ENCODE measurements at regions not wholly inside any gene's neighbourhood (a gene's known extent, or its start where the extent isn't known, plus 50 kb on each side); places are given as distances from the start of the nearest gene placed in this dataset.

GRCh38 chr11:131234221-131234620 is 136.2 kb upstream of the NTM start:
- no peak for DNase-seq (ENCODE audit: low spot score)

DNA sequence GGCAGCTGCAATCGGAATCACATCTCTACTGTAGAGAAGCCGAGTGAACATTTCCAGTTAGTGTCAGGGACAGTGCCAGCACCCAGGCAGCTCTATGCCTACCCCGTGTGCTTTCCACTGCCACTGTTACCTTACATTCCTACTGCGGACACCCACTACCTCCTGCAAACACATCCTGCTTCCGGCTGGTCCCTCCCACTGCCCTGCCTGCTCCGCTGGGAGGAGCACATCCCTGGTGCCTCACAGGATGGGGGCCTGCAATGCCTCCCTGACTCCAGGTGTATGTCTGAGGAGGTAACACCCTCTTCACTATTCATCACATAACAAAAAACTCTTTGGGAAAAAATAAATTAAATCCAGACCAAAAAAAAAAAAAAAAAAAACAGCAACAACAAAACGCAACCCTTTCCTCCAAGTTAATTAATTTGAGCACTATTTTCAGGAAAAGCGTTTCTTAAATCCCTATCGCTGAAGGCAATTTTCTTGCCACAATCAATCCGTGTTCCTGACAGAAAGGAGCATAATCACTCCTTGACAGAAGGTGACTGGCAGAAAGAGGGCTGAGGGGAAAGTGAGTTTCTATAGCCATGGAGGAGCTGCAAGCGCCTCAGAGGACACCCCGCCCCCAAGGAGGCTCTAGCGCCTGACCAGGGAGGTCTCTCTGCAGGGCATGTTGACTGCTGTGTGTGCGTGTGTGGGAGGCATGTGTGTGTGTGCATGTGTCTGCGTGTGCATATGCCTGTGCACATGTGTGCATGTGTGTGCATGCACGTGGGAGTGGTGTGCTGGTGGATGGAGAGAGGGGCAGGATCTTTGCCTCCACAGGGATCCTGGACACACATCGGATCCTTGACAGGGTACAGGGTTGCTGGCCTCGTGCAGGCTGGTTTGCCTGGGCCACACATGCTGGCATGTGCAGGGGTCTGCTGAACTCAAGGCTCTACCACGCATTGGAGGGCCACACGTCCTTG is 134.8 kb upstream of the NTM start:
- DNase-seq (ENCODE audit: low spot score), result no peak

DNA sequence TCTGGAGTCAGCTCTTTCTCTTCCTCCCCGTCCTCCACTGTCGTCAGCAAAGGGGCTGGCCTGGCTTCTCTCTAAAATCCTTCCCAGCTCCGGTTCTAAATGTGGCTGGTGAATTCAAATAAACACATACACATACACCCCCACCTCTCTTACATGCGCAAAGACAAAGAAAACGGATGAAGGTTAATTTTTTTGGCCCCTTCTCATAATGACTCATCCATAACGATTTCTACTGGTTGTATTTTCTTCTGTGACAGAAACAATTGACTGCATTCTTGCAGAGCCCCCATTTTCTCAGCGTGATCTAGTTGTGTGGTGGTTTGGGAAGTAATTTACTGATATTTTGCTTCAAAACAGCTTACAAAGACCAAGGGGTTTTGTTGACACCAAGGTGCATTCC is 130.0 kb upstream of the NTM start:
- DNase-seq (ENCODE audit: low spot score), result no peak

DNA sequence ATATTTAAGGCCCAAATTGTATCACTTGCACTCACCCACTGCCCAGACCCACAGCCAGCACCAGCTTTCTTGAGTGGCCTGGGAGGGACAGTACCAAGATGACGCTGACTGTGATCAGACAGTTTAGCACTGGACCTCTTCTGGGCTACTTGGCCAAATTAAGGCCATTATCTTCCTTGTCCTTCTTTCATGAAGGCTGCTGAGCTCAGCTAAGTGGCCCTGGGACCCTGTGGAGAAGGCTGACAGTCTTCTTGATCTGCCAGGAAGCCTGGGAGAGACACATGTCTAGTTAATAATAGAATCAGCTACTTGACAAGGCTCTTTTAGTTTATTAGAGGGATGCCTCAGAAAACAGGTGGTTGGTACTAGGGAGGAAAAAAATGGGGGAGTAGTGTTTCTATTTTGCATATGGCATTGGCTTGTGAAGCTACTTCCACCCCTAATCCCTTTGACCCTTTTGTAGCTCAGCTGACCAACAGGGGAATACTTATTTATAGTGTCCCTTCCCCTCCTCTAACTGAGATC is 127.9 kb upstream of the NTM start:
- DNase-seq (ENCODE audit: low spot score), result no peak

- DNase-seq (ENCODE audit: low spot score), result no peak
Observed at GRCh38 chr11:131246156-131246555, 124.3 kb upstream of the NTM start.

DNA sequence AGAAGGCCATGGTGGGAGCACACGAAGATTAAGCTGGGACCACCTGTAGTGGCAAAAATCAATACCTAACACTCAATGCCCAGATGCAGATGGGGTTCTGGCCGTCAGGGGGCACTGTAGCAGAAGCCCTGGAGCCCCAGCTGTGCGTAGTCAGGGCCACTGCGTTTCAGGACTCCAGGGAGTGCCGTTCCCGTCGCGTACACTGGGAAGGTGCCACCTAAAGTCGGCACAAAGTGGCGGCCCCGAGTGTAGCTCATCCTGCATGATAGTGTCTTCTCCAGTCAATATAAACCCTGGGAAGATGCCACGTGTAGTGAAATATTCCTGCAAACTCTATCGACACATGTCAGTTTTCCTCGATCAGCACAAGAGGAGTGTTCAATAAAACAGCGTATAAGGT is 123.8 kb upstream of the NTM start:
- DNase-seq (ENCODE audit: low spot score), result peak; percentile 25

DNA sequence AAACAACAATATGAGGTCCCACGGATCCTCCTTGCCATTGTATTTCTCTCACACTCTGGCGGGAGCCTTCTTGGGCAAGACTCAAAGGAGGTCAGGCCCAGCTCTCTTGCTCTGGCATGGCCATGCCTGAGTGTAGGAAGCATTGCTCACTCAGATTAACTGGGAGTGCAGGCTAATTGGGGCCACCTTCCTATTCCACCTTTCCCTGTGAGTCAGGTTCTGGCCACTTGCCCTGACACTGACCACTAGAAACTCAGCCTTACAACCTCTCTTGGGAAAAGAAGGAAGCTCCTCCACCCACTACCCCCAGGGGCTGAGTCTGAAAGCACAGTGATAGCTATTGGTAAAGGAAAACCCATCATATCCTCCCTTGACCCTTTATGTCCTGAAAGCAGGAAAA is 121.8 kb upstream of the NTM start:
- DNase-seq (ENCODE audit: low spot score), result no peak

DNA sequence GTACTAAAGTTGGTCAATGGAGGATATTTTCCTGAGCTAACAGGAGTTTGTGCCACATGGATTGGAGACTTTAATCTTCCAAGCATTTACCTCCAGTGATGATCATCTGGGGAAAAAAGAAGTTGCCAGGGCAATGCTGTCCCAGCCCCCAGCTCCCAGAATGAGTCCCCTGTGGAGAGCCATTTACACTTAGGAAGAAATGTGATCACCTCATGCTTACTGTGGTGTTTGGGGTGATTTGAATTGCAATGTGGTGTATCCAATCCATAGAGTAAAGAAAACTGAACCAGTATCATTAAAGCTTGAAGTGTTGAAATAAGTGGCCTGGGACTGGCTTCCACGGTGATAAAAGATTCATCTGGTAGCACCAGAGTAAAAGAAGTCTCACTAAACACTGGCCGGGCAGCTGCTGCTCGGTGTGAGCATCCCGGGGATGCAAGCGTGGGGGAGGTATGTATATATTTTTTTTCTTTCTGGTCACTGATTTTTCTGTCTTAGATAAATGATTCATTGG is 117.2 kb upstream of the NTM start:
- DNase-seq (ENCODE audit: low spot score), result no peak

DNA sequence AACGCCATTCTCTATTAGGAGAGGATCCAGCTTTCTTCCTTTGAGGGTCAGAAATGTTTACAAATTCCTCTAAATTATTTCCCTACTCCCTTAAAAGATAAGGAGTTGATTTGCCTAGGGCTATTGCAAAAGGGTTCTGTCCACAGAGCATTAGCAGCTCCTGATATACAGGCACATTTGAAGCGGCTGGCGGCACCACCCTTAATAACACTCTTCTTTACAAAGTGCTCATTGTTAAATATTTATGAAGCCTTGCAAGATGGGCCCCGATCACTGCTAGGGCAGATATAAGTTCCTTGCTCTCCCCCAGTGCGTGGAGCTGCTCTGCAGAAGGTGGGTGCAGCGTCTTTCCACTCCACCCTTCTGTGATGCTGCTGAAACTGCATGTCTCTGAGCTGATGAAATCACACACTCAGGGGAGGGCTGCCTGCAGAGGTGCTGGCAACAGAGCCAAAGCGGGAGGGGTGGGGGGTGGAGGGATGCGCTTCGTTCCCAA is 116.7 kb upstream of the NTM start:
- no peak for DNase-seq (ENCODE audit: low spot score)

DNA sequence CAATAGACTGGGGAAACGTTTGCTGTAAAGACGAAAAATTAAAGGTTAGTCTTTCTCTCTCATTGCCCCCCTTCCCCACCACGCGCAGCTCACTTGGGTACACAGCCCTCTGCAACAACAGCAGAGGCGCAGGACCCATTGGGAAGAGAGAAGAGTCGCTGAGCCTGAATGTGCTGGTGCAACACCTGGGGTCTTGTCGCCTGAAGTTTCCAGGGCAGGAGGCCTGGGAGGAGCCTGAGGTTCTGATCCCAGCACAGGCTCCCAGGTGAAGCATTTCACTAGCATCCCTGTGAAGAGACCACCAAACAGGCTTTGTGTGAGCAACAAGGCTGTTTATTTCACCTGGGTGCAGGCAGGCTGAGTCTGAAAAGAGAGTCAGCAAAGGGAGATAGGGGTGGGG is 116.2 kb upstream of the NTM start:
- DNase-seq (ENCODE audit: low spot score), result no peak

- DNase-seq (ENCODE audit: low spot score), result no peak
Observed at GRCh38 chr11:131274233-131274632, 96.2 kb upstream of the NTM start.

- DNase-seq (ENCODE audit: low spot score), result no peak
Observed at GRCh38 chr11:131275580-131275979, 94.8 kb upstream of the NTM start.

DNA sequence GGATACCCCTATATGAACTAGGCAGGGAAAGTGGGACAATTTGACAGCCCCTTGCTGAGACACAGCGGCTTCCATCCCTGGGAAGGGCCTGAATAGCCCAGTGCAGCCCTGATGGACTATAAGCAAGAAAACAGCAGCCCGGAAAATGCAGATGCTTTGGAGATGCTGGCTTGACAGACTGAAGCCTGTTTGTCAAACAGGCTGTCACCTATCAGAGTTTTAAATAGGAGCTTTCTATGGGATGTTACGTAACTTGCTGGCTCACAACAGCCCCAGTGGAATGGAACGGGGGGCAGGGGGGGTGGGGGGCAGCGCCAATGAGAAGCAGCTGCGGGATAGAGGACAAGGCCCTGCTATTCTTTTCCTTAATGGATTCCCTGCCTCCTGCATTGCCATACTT is 91.9 kb upstream of the NTM start:
- DNase-seq (ENCODE audit: low spot score), result no peak

GRCh38 chr11:131279654-131280384 is 90.6 kb upstream of the NTM start:
- DNase-seq (ENCODE audit: low spot score), result no peak

DNA sequence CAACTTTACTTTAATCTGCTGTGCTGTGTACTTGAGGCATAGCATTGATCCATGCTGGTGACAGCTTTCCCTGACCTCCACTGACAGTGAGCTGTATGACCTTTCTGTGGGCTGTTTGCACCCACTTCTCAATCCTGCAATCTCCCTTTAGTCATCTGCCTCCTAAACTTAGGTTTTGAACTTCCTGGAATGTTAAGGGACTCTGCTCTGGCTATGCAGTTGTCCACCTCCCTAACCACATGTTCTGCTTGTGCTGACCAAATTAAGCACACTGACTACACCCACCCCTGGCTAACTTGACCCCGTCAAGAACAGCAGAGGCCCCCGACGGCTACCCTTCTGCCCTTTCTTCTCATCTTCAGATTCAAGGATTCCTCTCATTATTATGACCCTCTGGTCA is 89.1 kb upstream of the NTM start:
- no peak for DNase-seq (ENCODE audit: low spot score)

GRCh38 chr11:131284041-131284440 is 86.4 kb upstream of the NTM start:
- DNase-seq (ENCODE audit: low spot score), result no peak

GRCh38 chr11:131288521-131289091 is 81.8 kb upstream of the NTM start:
- DNase-seq (ENCODE audit: low spot score), result no peak

GRCh38 chr11:131290185-131290584 is 80.2 kb upstream of the NTM start:
- no peak for DNase-seq (ENCODE audit: low spot score)

- DNase-seq (ENCODE audit: low spot score), result no peak
Observed at GRCh38 chr11:131295986-131296385, 74.4 kb upstream of the NTM start.

DNA sequence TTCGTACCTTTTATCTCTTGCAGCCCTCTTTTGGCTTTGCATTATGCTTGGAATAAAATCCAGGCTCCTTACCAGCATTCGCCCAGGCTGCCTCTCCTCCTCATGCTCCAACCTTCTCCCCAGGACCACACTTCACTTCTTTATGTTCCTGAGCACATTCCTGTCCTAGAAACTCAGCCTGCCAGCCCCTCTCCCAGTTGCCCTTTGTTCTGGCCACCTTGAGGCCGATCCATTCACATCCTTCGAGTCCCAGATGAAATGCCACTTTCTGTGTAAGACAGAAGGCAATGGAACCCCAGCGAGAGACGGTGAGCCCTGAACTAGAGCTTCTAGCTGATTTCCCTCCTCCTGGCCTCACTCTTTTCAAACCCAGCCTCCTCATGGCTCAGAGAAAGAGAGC is 73.0 kb upstream of the NTM start:
- DNase-seq (ENCODE audit: low spot score), result no peak

DNA sequence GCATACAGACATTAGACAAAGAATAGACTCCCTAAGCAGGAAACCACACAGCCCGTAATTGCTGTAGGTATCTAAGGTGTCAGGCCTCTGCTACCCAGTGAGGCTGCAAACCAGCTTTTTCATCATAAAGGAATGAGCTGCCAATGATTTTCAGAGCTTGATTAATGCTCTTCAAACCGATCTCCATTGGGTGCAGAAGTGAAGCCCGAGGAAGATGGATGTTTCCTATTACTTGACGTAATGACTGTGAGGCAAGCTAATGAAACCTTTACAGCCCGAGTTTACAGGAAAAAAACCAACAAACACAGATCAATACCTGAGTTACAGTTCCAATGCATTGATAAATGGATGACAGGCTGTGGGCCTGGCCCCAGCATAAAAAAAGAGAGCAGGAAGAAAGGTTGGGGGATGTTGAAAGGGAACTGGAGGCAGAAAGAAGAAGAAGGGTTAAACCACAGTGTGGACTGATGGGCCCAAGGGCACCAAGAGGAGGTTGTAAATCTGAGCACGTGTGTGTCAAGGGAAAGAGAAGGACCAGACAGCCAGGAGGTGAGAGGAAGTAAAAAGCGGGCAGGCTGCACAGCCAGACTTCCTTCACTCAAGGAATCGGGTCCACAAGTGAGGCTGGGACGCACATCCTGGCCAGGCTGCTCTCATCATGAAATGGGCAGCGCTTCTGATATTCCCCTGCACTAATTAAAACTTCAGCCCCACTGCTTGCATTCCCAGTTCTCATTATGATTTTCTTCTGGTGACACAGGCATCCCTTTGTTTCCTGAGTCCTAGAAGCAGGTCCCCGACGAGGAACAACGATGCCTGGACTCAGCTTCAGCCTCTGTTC is 70.6 kb upstream of the NTM start:
- DNase-seq (ENCODE audit: low spot score), result no peak

GRCh38 chr11:131300439-131300717 is 70.0 kb upstream of the NTM start:
- no peak for DNase-seq (ENCODE audit: low spot score)
